ENCODE measurements at regions not wholly inside any gene's neighbourhood (a gene's known extent, or its start where the extent isn't known, plus 50 kb on each side); places are given as distances from the start of the nearest gene placed in this dataset.

DNA sequence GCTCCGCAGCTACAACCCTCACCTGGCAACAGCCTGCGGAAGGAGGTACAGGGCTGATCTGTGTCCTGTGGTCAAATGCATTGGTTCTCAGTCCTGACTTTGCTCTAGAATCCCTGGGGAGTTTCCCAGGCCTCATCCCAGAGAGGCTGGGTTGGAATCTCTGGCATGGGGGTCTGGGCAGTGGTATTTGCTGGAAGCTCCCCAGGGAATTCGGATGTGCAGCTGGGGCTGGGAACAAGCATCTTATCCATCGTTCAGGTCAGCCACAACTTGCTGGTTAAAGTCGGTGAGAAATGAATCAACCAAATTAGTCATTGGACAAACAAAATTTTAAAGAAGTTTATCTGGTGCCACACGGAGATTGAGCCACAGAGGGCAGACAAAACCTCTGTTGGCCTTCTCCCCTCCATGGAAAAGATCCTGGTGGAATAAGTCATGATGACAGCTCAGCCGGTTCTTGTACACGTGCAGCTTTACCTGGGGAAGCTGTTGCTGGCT, 231.2 kb downstream of the FOXL1 start:
- DNase-seq, result no peak

DNA sequence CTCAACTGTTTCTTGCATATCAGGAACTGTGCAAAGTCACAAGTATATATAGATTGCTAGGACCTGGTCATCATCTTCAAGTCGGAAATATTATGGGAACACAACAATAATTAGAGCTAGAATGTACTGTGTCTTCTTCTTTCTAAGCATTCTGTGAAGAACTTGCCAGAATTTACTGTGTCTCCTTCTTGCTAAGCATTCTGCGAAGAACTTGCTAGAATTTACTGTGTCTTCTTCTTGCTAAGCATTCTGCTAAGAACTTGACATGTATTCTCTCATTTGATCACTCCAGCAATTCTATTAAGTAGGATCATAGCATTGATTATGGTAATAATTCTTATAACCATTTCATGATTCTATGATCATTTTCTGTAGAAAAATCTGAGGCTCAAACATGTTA, 231.7 kb downstream of the FOXL1 start:
- DNase-seq, result no peak

DNA sequence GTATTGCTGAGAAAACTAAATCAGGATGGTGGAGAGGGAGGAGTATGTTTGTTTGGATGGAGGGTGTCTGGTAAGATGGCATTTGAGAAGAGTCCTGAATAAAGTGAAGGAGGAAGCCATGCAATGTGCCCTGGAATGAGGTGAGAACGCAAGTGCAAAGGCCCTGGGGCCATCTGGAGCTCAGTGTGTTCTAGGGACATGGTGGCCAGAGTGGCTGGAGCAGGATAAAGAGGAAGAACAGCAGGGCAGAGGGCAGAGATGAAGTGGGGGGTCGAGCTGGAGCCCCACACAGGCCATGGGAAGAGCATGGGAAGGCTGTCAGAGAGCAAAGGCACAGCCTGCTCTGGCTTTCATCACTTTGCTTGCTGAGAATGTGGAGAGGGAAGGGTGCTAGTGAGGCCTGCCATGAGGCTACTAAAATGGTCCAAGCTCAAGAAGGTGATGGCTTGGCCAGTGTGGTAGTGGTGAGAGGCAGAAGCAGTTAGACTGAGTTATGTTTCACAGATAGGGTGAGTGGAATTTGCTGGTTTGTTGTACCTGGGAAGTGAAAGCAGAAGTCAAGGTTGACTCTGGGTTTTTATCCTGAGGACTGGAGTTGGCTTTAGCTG, 234.1 kb downstream of the FOXL1 start:
- DNase-seq, result no peak

DNA sequence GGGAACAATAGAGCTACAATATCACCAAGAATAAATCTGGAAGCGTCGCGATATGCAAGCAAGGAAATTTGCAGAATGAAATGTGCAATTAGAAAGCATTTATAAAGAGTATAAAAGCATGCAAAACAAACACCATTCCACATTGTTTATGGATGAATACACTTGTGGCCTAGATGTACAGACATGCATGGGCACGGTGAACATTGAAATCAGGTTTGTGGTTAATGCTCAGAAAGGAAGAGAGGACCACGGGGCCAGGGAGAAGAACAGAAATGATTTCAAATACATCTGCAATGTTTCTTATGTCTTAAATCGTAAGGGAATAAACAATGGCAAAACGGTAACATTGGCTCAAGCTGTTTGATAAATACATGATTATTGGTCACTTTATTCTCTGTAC, 235.9 kb downstream of the FOXL1 start:
- DNase-seq, result no peak

DNA sequence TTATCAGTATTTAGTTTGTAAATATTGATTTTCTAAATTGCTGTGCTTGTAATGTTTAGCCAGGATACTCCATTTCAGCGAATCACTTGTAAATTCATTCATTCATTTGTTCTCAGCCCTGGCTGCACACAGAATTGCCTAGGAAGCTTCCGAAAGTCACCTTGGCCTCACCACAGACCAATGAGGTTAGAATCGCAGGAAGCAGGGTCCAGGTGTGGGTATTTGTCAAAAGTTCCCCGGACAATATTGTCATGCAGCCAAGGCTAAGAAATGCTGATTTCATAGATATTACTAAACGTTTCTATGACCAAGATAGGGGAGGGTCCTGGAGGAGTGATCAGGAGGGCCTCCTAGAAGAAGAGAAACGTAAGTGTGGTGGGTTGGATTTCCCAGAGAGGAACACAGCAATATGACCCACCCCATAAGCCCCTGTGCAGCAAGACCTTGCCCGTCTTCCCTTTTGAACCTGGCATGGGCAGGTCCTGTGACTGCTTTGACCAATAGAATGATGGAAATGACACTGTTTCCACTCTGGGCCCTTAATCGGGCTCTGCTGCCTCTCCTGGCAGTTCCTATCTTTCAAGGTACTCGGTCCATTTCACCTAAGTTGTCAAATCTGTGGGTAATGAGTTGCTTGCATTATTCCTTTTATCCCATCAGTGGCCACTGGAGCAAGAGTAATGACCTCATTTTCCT, 238.7 kb downstream of the FOXL1 start:
- DNase-seq, result no peak

DNA sequence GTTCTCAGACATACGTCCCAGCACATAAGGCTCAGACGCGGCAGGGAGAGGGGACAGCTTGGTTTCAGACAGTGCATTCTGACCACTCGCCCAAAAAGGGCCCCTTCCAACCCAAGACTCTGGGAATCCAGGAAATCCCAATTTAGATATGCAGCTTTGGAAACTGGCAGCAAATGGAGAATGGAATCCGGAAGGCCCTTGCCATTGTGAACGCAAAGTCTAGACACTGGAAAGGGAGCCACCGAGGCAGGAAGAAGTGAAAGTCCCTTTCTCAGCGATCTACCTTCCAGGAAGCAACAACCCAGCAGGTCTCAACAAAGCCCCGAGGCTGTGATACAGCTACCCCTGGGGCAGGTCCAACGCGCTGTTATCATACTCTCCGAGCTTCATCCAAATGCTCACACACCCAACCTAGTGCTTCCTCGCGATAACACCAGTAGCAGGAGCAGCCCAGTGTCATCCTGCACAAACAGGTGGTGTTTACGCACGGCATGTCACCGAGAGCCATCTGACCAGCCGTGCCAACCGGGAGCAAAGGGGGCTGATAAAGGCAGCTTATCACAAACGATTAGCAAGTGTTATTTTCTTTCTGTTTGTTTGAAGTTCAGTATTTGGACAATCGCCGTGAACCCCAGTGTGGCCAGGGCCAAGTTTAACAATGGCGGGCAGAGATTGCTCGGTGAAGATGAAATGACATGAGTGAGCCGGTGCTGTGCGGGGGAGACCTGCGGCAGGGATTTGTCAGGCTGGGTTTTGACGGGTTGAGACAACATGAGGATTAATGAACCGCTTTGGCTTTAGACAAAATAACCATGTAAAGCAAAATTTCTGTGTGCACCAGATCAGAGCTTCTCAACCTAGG, 240.6 kb downstream of the FOXL1 start:
- no peak for DNase-seq

DNA sequence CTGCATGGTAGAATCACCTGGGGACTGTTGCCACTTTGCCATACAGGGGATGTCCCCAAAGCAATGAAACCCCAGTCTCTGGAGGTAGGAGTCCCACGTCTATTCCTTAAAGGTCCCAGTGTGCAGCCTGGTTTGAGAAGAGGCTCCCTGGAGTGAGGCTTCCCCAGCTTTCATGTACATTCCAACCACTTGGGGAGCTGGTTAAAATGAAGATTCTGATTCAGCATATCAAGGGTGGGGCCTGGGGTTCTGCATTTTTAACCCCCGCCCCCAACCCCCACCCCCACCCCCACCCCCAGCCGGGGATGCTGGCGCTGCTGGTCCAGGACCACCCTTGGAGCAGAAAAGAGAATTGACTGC, 241.2 kb downstream of the FOXL1 start:
- DNase-seq, result no peak

DNA sequence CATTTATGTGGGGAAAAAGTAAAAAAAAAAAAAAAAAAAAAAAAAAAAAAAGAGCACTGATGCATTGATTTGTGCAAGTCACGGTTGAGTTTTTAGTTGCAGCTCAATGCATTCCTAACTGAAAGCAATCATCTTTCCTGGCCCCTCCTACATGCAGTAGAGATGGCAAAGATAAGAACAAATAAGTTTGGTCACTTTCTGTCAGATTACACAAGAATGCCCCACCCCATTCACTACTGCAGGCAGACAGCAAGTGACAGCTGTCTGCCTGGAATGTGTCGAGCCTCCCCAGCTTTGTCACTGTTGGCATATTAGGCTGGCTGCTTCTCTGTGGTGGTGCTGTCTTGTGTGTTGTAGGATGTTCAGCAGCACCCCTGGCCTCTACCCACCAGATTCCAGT, 243.5 kb downstream of the FOXL1 start:
- DNase-seq, result no peak

DNA sequence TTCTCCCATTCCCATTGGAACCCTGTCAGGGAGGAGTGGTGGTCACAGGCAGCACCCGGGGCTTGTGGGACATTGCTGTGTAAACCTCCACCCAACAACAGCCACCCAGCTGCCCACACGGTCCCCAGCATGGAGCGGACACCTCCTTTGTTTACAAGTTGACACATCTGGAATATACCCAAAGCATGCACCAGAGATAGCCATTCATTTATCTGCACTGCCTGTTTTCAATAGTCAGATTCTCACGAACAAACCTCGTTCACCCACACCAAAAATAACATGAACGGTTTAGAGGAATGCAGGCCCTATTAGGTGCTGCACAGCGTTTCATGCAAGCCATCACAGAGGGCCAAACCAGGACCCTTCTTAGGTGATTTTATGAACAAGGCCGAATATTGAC, 244.8 kb downstream of the FOXL1 start:
- no peak for DNase-seq

DNA sequence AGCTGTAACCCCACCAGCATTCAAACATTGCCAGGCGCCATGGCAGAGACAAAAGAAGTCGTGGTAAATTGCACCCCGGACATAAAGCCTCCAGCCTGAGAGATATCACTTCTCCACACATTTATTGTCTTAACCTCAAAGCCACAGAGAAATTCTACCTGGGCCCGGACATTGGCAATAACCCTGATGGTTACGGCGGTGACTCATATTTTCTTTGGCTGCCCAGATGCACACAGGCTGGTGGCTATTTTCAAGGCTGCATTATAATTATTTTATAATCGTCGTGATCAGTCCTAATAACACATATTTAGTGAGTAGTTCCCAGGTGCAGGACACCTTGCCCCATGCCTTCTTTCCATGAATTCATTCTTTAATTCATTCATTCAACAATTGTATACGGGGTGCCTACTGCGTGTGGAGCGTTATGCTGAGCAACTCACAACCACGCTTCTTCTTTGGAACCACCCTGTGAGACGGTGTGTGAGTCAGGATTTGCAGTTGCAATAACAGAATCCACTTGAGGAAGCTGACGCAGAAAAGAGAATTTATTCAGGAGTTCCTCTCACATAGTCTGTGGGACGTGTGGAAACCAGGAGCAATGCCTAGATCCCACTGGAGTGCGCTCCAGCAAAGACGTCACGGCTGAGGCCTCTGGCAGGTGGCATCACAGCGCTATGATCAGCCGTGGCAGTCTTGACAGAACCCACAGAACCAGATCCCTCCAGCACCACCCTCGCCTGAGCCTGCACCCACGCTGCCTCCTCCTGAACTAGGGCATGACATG, 245.7 kb downstream of the FOXL1 start:
- DNase-seq, result no peak

DNA sequence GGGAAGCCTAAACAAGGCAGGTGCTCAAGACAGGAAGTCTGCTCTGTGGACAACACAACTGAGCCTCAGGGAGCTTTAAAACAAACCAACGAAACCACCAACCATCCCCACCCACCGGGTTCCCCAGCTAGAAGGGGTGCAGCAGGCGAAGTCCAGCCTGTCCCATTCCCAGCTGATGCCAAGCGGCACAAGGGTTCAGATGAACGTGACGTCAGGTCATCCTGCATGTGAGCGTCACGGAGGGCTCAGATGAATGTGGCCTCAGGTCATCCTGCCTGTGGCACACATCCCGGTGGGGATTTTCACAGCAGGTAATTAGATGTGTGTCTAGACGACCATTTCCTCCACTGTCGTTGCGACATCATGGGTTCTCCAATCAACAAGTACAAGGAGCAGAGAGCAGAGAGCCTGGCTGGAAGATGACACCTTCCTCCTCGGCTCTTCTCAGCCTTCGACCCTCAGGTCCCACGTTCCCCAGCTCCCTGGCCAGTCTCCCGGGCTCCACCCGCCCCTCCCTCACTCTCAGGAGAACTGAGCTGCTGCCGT, 246.5 kb downstream of the FOXL1 start:
- DNase-seq, result no peak

DNA sequence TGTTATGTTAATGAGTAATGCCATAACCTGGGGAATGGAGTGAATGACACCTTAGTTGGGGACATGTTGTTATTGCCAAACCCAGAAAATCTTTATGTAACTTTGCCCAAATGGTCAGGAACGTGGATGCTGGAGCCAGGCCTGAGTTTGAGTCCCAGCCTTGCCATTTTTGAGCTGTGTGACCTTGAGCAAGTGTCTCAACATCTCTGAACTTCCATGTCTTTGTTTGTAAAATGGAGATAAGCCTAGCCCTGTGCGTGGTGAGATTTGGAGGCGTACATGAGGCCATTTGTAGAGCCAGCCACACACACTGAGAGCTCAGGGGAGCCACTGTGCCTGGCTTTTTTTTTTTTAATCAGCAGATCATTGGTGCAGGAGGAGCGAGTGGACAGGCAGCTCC, 247.3 kb downstream of the FOXL1 start:
- no peak for DNase-seq

DNA sequence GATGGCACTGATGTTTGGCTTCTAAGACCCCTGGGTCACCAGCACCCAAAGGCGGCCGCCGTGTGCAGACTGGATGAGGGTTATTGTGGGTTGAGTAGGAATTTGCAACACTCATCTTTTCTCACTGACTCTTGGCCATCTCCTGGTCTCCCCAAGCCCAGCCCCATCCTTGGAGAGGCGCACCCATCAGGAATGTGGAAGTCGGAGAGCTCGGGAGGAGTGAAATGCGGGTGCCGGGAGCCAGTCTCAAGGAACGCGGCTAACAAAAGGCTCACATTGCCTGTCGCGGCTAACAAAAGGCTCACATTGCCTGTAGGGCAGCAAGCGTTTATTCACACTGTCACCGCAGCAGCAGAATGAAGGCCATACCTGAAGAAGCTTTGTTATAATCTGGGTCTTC, 248.6 kb downstream of the FOXL1 start:
- no peak for DNase-seq

DNA sequence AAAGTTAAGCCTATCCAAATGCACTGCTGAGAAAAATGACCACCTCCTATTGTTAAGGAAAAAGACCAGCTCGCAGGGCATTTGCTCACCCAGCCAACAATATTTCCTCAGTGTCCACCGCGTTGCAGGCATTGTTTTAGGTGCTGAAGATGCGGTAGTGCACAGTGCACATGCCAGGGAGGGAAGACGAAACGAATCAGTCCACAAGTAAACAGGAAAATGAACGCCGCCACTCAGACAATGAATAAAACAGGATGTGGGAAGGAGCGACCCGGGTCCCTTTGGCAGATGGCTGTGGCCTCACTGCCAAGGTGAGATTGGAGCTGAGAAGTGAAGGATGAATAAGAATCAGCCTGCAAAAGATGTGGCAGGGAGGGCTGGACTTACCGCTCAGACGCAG, 249.2 kb downstream of the FOXL1 start:
- DNase-seq, result no peak

DNA sequence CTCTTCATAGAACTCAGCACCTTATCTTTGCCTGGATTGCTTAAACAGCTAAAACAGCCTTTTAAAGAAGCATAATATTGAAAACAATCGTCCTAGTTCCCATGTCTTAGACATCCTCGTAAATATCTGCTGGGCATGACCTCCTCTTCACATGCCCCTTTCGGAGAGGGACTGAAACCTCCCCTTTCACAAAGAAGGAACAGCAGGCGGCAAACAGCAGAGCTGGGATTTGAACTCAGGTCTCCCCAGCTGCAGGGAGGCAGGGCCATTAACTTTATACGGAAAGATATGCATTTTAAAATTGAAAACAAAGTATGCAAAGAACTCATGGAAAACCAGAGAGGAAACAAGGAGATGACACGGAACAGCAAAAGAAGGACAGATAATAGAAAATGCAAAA, 249.9 kb downstream of the FOXL1 start:
- no peak for DNase-seq

DNA sequence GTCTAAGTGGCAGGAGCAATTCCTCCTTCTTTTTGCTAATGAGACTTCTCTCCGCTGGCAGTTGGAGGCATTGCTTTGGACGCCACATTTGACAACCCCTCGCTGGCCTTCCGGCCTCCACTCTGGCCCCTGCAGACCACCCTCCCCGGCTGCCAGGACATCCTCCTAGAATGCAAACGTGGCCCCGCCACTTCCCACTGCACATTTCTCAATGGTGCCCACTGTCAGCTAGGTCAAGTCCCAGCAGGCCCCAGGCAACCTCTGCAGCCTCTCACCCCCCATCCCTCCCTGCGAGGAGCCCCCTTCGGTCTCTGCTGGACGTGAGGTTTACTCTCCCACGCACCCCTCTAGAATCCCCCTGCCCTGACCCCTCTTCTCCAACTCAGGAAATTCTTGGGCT, 250.3 kb downstream of the FOXL1 start:
- DNase-seq, result no peak

DNA sequence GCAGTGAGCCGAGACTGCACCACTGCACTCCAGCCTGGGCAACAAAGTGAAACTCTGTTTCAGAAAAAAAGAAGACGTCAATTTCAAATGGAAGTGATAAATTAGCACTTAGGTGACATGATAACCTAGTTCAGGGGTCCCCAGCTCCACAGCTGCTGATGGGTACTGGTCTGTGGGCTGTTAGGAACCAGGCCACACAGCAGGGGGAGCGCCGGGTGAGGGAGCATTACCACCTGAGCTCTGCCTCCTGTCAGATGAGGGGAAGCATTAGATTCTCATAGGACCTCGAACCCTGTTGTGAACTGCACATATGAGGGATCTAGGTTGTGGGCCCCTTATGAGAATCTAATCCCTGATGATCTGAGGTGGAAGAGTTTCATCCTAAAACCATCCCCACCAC, 253.0 kb downstream of the FOXL1 start:
- DNase-seq, result no peak

DNA sequence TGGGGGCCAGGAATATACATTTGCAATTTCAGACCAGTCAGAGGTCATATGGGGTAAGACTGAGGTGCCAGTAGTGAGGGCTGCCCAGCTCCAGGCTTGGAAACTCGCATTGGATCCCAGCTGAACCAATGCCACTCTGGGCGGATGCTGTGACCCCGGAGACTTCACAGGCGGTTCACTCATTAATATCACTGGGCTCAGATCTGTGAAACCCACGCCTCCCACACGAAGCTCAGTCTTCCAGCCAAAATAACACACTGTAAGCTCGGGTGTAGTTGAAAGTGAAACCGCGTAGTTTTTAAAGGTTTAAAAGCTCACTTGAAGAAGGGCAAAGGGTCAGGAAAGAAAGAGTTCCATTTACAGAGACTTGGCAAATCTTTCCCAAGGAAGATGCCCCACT, 254.8 kb downstream of the FOXL1 start:
- no peak for DNase-seq

DNA sequence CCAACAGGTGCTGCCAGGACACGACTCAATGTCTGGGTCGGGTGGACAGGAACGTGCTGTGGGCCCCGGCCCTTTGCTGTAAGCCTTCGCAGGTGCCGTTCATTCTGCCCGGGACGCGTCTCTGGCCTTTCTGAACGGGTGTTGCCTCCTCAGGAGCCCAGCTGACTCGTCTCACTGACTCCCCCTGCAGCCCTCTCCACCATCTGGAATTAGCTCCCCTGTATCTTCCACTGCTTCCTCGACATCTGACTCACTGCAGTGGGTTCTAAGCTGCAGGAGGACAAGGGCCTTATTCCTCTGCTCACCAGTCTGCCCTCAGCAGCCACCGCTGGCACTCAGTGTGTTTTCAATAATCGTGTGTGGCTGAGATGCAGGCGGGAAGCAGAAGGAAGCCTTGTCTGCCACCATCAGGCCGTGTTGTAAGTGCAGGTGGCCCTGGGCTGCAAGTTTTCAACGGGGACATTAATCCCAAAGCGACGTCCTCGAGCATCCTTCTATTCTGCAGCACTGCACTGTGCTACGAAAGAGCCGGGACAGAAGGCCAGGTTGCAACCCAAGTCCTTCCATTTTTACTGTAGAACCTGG, 256.2 kb downstream of the FOXL1 start:
- DNase-seq, result no peak

DNA sequence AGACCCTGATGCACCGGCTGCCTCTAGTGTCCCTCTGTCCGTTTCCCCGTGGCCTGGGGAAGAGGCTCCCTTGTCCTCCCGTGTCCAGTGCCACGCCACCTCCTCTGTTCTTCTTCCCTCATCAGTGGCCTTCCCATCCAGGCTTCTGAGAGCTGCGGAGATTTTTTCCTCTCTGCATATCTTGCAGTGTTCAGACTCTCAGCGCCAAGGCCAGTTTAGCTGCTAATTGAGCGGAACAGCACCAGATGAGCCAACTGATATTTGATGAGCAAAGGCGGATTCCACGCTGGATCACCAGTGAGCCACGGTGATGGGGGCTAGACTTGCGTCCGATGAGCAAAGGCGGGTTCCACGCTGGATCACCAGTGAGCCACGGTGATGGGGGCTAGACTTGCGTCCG, 257.6 kb downstream of the FOXL1 start:
- DNase-seq, result no peak

DNA sequence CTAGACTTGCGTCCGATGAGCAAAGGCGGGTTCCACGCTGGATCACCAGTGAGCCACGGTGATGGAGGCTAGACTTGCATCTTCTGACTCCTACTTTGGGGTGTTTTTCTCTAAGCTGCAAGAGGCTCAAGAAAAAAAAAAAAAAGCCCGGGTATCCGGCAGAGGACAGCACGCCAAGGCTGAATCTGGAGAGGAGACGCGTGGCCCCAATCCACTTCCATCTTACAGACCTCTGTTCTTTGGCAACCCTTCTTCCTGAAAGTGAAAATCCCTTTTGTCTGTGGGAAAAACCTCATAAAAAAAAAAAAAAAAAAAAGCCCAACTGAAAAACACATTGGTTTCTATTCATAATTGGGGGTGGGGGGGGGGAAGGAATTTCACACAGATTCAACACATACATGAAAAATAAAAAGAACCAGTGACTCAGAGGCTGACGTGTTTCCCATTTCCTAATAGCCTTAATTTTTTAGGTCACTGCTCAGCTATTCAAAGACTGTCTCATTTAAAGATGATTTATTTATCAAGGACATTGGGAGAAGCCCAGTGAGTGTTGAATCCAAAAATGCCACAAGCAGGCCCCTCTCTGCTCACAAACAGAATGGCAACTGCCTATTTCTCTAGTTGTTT, 258.3 kb downstream of the FOXL1 start:
- DNase-seq, result no peak

DNA sequence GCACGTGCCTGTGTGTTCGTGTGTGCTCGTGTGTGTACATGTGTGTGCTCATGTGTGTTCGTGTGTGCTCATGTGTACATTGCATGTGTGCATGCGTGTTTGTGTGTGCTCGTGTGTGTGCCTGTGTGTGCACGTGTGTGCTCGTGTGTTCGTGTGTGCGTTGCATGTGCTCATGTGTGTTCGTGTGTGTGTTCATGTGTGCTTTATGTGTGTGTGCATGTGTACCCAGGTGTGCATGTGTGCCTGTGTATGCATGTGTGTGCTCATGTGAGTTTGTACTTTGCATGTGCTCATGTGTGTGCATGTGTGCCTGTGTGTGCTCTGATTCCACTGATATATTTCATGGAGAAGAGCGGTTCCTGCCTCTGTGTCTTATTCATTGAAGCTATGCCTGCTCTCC, 265.5 kb downstream of the FOXL1 start:
- no peak for DNase-seq

Measured in activated naive CD4-positive, alpha-beta T cell treated with anti-CD3 and anti-CD28 coated beads, Interleukin-2, amount 50 U/mL, for 16 hours (primary cell).